Endothelial cell of umbilical vein (primary cell): ENCODE measurements at regions not wholly inside any gene's neighbourhood (a gene's known extent, or its start where the extent isn't known, plus 50 kb on each side); places are given as distances from the start of the nearest gene placed in this dataset.

ENCODE experiments used
- BruUV-seq: library from RNA; stranded (reverse); fragments of 400-500 nt; replicated peaks from 2 replicates; lab custom pipeline; 2021; lab: Mats Ljungman, UMichigan
- CTCF ChIA-PET: fragments of 300-600, 350-600 bp; sonication (Branson Sonifier 250); formaldehyde crosslinking; loops from one replicate; lab custom pipeline; 2021; ENCODE audit warnings: antibody characterized with exemption, inconsistent platforms; lab: Charles Lee
- POLR2A ChIA-PET: fragments of 300-600, 350-600 bp; sonication (Branson Sonifier 250); formaldehyde crosslinking; loops from one replicate; lab custom pipeline; 2021; ENCODE audit warnings: antibody characterized with exemption, inconsistent platforms; lab: Charles Lee
- DNase-seq: peaks from one replicate; pipeline ENCODE4 v3.0.0-alpha.2; 2011; ENCODE audit warnings: low read depth, low spot score
- FAIRE-seq: peaks from 2 replicates; lab custom pipeline; 2011; peaks lifted over from hg19 to GRCh38; lab: Jason Lieb, UNC
- H2AFZ ChIP-seq: 2 replicates; pipeline ENCODE4 v1.6.0; 2012; ENCODE audit warnings: low read depth, low read length, control low read depth, inconsistent platforms
- H3K27ac ChIP-seq: 2 replicates; pipeline ENCODE4 v1.5.1; 2011; ENCODE audit warnings: low read depth, mild to moderate bottlenecking, control low read depth, low read length, moderate library complexity; ENCODE audit not compliant: insufficient read depth
- H3K27me3 ChIP-seq, 2 experiments: 2 replicates each; pipeline versions ENCODE4 v1.6.0 to v1.6.1; 2011; ENCODE audit warnings: low read length in 2 of 2, mixed read lengths in 1 of 2; ENCODE audit not compliant: control insufficient read depth in 2 of 2, insufficient read depth in 2 of 2
- H3K36me3 ChIP-seq, 2 experiments: 2 replicates in 1 of 2; 3 replicates in 1 of 2; pipeline ENCODE4 v1.5.1; 2011; ENCODE audit warnings: low read length in 2 of 2, mild to moderate bottlenecking in 1 of 2, moderate library complexity in 1 of 2; ENCODE audit not compliant: control insufficient read depth in 2 of 2, insufficient read depth in 2 of 2; ENCODE audit errors: extremely low read depth in 1 of 2
- H3K4me1 ChIP-seq: 3 replicates; pipeline ENCODE4 v1.5.1; 2011; ENCODE audit warnings: mild to moderate bottlenecking, low read length; ENCODE audit not compliant: control insufficient read depth, insufficient read depth; ENCODE audit errors: extremely low read depth
- H3K4me2 ChIP-seq: 2 replicates; pipeline ENCODE4 v1.6.1; 2011; ENCODE audit warnings: low read length, control low read depth, mixed read lengths; ENCODE audit not compliant: insufficient read depth
- H3K4me3 ChIP-seq, 3 experiments: fragments of 200-600 bp in 1 of 3; sonication (generic), shearing (Covaris generic) in 1 of 3; replicated peaks in 1 of 3; 2 replicates each; pipeline ENCODE4 v1.5.1; 2011 to 2016; ENCODE audit warnings: control low read depth in 3 of 3, low read length in 3 of 3, mild to moderate bottlenecking in 2 of 3, inconsistent platforms in 1 of 3, low read depth in 1 of 3, moderate library complexity in 1 of 3; ENCODE audit not compliant: insufficient read depth in 1 of 3
- H3K79me2 ChIP-seq: 2 replicates; pipeline ENCODE4 v1.6.0; 2012; ENCODE audit warnings: low read length, inconsistent platforms; ENCODE audit not compliant: control insufficient read depth, insufficient read depth
- H3K9ac ChIP-seq: replicated peaks from 2 replicates; pipeline ENCODE3; 2011; ENCODE audit warnings: low read length, control low read depth; ENCODE audit not compliant: insufficient read depth; ENCODE audit errors: extremely low read depth
- H3K9me1 ChIP-seq: replicated peaks from 3 replicates; pipeline ENCODE4 v1.6.0; 2011; ENCODE audit warnings: mild to moderate bottlenecking, low read length; ENCODE audit not compliant: control insufficient read depth, insufficient read depth; ENCODE audit errors: extremely low read depth
- H3K9me3 ChIP-seq: replicated peaks from 2 replicates; pipeline ENCODE4 v1.5.1; 2012; ENCODE audit warnings: low read length, inconsistent platforms; ENCODE audit not compliant: control insufficient read depth, insufficient read depth
- H4K20me1 ChIP-seq: replicated peaks from 2 replicates; pipeline ENCODE3; 2011; ENCODE audit warnings: mild to moderate bottlenecking, low read length; ENCODE audit not compliant: control insufficient read depth, insufficient read depth; ENCODE audit errors: extremely low read depth
- EZH2 ChIP-seq: IDR thresholded peaks from 2 replicates; pipeline ENCODE4 v1.6.1; 2012; ENCODE audit warnings: borderline replicate concordance, low read depth, mild to moderate bottlenecking, moderate library complexity, low read length, inconsistent platforms; ENCODE audit not compliant: severe bottlenecking
- FOS ChIP-seq: IDR thresholded peaks from 2 replicates; pipeline ENCODE4 v1.6.1; 2011; ENCODE audit warnings: mild to moderate bottlenecking, low read length, moderate library complexity, borderline replicate concordance; ENCODE audit not compliant: insufficient read depth
- GATA2 ChIP-seq: IDR thresholded peaks from 2 replicates; pipeline ENCODE4 v1.7.0; 2011; ENCODE audit warnings: low read depth, mild to moderate bottlenecking, moderate library complexity, mixed read lengths, low read length; ENCODE audit not compliant: insufficient read length, insufficient read depth
- JUN ChIP-seq: IDR thresholded peaks from 2 replicates; pipeline ENCODE4 v1.6.1; 2011; ENCODE audit warnings: borderline replicate concordance, low read depth; ENCODE audit not compliant: insufficient read length, insufficient read depth
- MAX ChIP-seq: IDR thresholded peaks from 2 replicates; pipeline ENCODE4 v1.6.1; 2011; ENCODE audit not compliant: insufficient read depth, insufficient read length
- MYC ChIP-seq: IDR thresholded peaks from one replicate; pipeline ENCODE4 v1.6.1; 2011; ENCODE audit warnings: mild to moderate bottlenecking, low read depth, low read length
- POLR2A ChIP-seq: IDR thresholded peaks from 2 replicates; pipeline ENCODE4 v1.6.1; 2012; ENCODE audit warnings: low read depth, mild to moderate bottlenecking, control low read depth, low read length
- POLR2AphosphoS5 ChIP-seq: IDR thresholded peaks from 2 replicates; pipeline ENCODE4 v1.6.1; 2012; ENCODE audit warnings: low read depth, mild to moderate bottlenecking, control low read depth, low read length, moderate library complexity; ENCODE audit not compliant: insufficient read depth
- dilution Hi-C: fragments of 300-500 bp; cut with MboI; formaldehyde crosslinking; loops from one replicate; pipeline ENCODE4 v1.15.0; 2019; ENCODE audit warnings: low sequenced_read_pairs; ENCODE audit not compliant: extremely low pct_ligation_motif_present
- intact Hi-C: fragments of 100-400 bp; cut with micrococcal nuclease; formaldehyde crosslinking; loops from one replicate; pipeline ENCODE4 v1.10.0; 2022
- TF ChIP-seq, protein P1 (sequence below), 2 donors: IDR thresholded peaks; 1 replicate in 1 of 2; 2 replicates in 1 of 2; pipeline ENCODE4 v1.5.1; 2011; ENCODE audit warnings: low read length in 2 of 2, mild to moderate bottlenecking in 2 of 2, moderate library complexity in 2 of 2, control low read depth in 1 of 2, inconsistent platforms in 1 of 2, low read depth in 1 of 2; ENCODE audit not compliant: insufficient read depth in 1 of 2; ENCODE audit errors: extremely low read depth in 1 of 2

- BruUV-seq, result no TSS peak
- Histone ChIP-seq H3K4me3 (no peak overlapping the region), H4K20me1 (no peaks in the 10 kb centered on the region), H3K27ac (no peak overlapping the region), H3K4me1 (no peaks in the 10 kb centered on the region), H3K9ac (no peak overlapping the region), H3K79me2 (no peaks in the 10 kb centered on the region), H3K27me3 (no peaks in the 10 kb centered on the region), H3K9me3 (no peaks in the 10 kb centered on the region), H2AFZ (no peak overlapping the region), H3K36me3 (no peaks in the 10 kb centered on the region), H3K4me2 (no peak overlapping the region), H3K9me1 (no peaks in the 10 kb centered on the region)
- TF ChIP-seq POLR2AphosphoS5 (no peak), EZH2 (no peak), MAX (no peak), GATA2 (no peak), JUN (no peak), POLR2A (no peak), MYC (no peak), FOS (no peak)
- TF ChIP-seq, protein P1, sequence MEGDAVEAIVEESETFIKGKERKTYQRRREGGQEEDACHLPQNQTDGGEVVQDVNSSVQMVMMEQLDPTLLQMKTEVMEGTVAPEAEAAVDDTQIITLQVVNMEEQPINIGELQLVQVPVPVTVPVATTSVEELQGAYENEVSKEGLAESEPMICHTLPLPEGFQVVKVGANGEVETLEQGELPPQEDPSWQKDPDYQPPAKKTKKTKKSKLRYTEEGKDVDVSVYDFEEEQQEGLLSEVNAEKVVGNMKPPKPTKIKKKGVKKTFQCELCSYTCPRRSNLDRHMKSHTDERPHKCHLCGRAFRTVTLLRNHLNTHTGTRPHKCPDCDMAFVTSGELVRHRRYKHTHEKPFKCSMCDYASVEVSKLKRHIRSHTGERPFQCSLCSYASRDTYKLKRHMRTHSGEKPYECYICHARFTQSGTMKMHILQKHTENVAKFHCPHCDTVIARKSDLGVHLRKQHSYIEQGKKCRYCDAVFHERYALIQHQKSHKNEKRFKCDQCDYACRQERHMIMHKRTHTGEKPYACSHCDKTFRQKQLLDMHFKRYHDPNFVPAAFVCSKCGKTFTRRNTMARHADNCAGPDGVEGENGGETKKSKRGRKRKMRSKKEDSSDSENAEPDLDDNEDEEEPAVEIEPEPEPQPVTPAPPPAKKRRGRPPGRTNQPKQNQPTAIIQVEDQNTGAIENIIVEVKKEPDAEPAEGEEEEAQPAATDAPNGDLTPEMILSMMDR (IDR thresholded peaks at IDR 0.05; ENCODE audit: extremely low read depth in 1 of 2, insufficient read depth in 1 of 2, low read depth in 1 of 2, low read length in 2 of 2), result no peak
- DNase-seq (no peak), FAIRE-seq (no peak)
- ChIA-PET POLR2A (no interaction called here), CTCF (no interaction called here)
- intact Hi-C loops, result no loop called here
- dilution Hi-C loops, result no loop called here
Observed at GRCh38 chr19:32264568-32264967, 80.8 kb upstream of the ZNF507 start.
